H54 (cell line): ENCODE measurements at regions not wholly inside any gene's neighbourhood (a gene's known extent, or its start where the extent isn't known, plus 50 kb on each side); places are given as distances from the start of the nearest gene placed in this dataset.
"Not testable (repeated sequence)": the region's sequence is repeated elsewhere in the genome, so short reads cannot be mapped to it uniquely, and the experiment has no call there.

Experiments
- DNase-seq: peaks from one replicate; pipeline ENCODE4 v3.0.0; 2011; ENCODE audit warnings: low spot score, mixed read lengths; ENCODE audit not compliant: insufficient read length
- FAIRE-seq: peaks from 3 replicates; lab custom pipeline; 2011; peaks lifted over from hg19 to GRCh38; lab: Jason Lieb, UNC
- POLR2A ChIP-seq: IDR thresholded peaks from 2 replicates; pipeline ENCODE4 v1.6.1; 2011; ENCODE audit warnings: low read depth, mild to moderate bottlenecking, low read length

GRCh38 chr2:224103651-224104050, 64.6 kb upstream of the SERPINE2 start:
- no peak for FAIRE-seq
- TF ChIP-seq POLR2A: no peak
- no peak for DNase-seq

GRCh38 chr2:224102991-224103390, 63.9 kb upstream of the SERPINE2 start:
- DNase-seq (no peak), FAIRE-seq (no peak)
- no peak for TF ChIP-seq POLR2A

- FAIRE-seq (no peak), DNase-seq (no peak)
- no peak for TF ChIP-seq POLR2A
These were observed 62.9 kb upstream of the SERPINE2 start for GRCh38 chr2:224101820-224102630.

GRCh38 chr2:224099861-224100643, 61.0 kb upstream of the SERPINE2 start:
- TF ChIP-seq POLR2A: no peak
- FAIRE-seq (no peak), DNase-seq (no peak)

- FAIRE-seq (no peak), DNase-seq (no peak)
- TF ChIP-seq POLR2A: no peak
These were observed 59.6 kb upstream of the SERPINE2 start for GRCh38 chr2:224098481-224099230.

- TF ChIP-seq POLR2A: no peak
- FAIRE-seq: no peak
These were observed 55.3 kb upstream of the SERPINE2 start for GRCh38 chr2:224094413-224094812.

GRCh38 chr2:224091671-224092070, 52.6 kb upstream of the SERPINE2 start:
- FAIRE-seq: not testable (repeated sequence)

More at GRCh38 chr2:224094413-224094812, 55.3 kb upstream of the SERPINE2 start:
- no peak for DNase-seq

GRCh38 chr2:224089606-224090005, 50.5 kb upstream of the SERPINE2 start:
- DNase-seq, FAIRE-seq: not testable (repeated sequence)

More at GRCh38 chr2:224091671-224092070, 52.6 kb upstream of the SERPINE2 start:
- DNase-seq: not testable (repeated sequence)
